ENCODE measurements at regions not wholly inside any gene's neighbourhood (a gene's known extent, or its start where the extent isn't known, plus 50 kb on each side); places are given as distances from the start of the nearest gene placed in this dataset.
"Not testable (repeated sequence)": the region's sequence is repeated elsewhere in the genome, so short reads cannot be mapped to it uniquely, and the experiment has no call there.

DNA sequence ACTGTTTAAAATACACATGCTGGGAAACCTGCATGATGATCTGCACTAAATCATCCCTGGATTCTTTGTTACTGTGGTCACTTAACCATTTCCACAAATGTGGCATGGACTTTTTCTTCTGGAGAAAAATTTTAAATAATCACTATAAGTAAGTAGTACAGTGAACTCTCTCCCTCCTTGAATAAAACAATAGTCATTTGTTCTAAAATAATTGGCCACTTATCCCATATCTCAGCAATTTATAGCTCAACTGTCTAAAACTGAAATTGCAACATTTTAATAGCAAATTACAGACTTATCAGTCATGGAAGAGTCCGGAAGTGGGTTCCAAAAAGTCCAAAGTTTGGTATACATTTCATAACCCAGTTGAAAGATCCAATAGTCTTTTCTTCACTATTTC is 90.9 kb downstream of the MTERF1 start:
- Mint-ChIP-seq H3K4me1 (no peaks in the 10 kb centered on the region), H3K36me3 (peaks cover 0 to 11% (median 3%) of the 10 kb centered on the region in 3 donors), H3K27ac (no peak overlapping the region), H3K9me3 (peaks cover 0 to 16% (median 3%) of the 10 kb centered on the region in 9 donors), H3K27me3 (no peaks in the 10 kb centered on the region), H3K4me3 (no peak overlapping the region)
- POLR2A ChIA-PET: no interaction called here
- ATAC-seq (no peak), DNase-seq (no peak)

DNA sequence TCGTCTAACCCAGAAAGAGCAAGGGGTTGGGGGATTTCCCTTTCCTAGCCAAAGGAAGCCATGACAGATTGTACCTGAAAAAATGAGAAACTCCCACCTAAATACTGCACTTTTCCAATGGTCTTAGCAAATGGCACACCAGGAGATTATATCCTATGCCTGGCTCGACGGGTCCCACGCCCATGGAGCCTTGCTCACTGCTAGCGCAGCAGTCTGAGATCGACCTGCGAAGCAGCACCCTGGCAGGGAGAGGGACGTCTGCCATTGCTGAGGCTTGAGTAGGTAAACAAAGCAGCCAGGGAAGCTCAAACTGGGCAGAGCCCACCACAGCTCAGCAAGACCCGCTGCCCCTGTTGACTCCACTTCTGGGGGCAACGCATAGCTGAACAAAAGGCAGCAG is 89.9 kb downstream of the MTERF1 start:
- Mint-ChIP-seq H3K9me3 (peaks cover 0 to 16% (median 5%) of the 10 kb centered on the region in 9 donors), H3K36me3 (peaks cover 0 to 11% (median 3%) of the 10 kb centered on the region in 3 donors)
- DNase-seq, H3K27me3 Mint-ChIP-seq, POLR2A ChIA-PET, H3K4me1 Mint-ChIP-seq, H3K4me3 Mint-ChIP-seq, H3K27ac Mint-ChIP-seq, ATAC-seq: not testable (repeated sequence)

DNA sequence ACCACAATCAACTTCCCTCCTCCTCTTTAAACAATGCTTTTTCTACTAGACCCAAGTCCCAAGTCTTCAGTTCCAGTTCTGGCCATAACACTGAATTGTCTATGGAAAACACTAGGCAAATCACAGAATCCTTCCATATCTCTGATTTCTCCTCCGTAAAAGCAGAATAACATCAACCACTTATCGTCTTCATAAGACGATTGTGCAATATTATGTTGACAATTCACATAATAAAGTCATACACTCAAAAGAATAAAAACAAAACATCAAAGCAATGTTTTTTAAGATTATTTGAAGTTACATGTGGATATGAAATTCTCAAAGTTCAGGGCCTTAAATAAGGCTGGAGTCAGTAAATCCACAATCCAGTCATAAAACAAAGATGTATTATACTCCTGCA is 84.4 kb downstream of the MTERF1 start:
- DNase-seq: no peak
- H3K4me1 Mint-ChIP-seq: no peaks in the 10 kb centered on the region
- no peaks in the 10 kb centered on the region for H3K27me3 Mint-ChIP-seq
- H3K4me3 Mint-ChIP-seq: no peak overlapping the region
- H3K9me3 Mint-ChIP-seq: peaks cover 0 to 20% (median 5%) of the 10 kb centered on the region in 9 donors
- ATAC-seq: no peak
- H3K36me3 Mint-ChIP-seq: peaks cover 0 to 11% (median 3%) of the 10 kb centered on the region in 3 donors
- H3K27ac Mint-ChIP-seq: no peak overlapping the region
- POLR2A ChIA-PET: no interaction called here

DNA sequence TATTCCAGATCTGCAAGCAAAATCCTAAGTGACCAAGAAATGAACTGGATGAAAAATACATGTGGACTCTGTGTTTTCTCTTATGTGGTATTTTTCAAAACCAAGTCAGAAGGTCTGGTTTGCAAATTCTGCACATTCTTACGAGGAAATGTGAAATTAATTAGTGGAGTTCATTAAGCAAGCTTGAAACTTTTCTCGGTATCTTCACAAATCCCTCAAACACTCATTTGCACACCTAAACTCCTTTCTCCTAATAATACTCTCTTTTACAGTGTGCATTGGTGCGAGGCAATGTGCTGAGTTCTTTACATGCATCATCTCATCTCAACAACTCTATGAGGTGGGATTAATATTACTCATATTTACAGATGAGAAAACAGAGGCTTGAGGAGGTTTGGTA is 82.1 kb downstream of the MTERF1 start:
- peaks cover 0 to 13% (median 3%) of the 10 kb centered on the region in 9 donors for H3K9me3 Mint-ChIP-seq
- no peak overlapping the region for H3K27ac Mint-ChIP-seq
- H3K4me1 Mint-ChIP-seq: no peaks in the 10 kb centered on the region
- H3K27me3 Mint-ChIP-seq: no peaks in the 10 kb centered on the region
- ATAC-seq: no peak
- H3K36me3 Mint-ChIP-seq: peaks cover 0 to 3% (median 0%) of the 10 kb centered on the region in 3 donors
- H3K4me3 Mint-ChIP-seq: no peak overlapping the region
- DNase-seq: no peak
- POLR2A ChIA-PET: no interaction called here

DNA sequence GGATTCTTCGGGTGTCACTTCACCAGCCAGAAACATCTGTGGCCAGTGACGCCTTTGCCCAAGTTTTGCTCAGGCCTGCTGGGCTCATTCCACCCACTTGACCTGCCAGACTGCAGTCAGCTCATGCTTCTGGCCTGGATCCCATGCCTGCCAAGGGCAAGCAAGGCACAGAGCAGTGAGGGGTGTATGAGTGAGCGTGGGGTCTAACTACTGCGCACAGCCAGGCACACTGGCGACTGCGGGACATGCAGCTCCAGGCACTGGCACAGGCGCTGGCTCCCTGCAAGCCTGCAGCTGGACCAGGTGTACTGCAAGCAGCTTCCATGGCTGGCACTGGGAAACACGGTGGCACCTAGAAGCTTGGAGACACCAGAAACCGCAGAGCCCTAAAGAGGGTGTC is 80.1 kb downstream of the MTERF1 start:
- Mint-ChIP-seq H3K27ac (no peak overlapping the region), H3K9me3 (peaks cover 0 to 5% (median 0%) of the 10 kb centered on the region in 9 donors), H3K4me1 (peaks cover 0 to 2% (median 0%) of the 10 kb centered on the region in 4 donors), H3K36me3 (peaks cover 0 to 3% (median 0%) of the 10 kb centered on the region in 3 donors), H3K27me3 (no peaks in the 10 kb centered on the region), H3K4me3 (no peak overlapping the region)
- ATAC-seq: no peak
- POLR2A ChIA-PET: no interaction called here
- no peak for DNase-seq

DNA sequence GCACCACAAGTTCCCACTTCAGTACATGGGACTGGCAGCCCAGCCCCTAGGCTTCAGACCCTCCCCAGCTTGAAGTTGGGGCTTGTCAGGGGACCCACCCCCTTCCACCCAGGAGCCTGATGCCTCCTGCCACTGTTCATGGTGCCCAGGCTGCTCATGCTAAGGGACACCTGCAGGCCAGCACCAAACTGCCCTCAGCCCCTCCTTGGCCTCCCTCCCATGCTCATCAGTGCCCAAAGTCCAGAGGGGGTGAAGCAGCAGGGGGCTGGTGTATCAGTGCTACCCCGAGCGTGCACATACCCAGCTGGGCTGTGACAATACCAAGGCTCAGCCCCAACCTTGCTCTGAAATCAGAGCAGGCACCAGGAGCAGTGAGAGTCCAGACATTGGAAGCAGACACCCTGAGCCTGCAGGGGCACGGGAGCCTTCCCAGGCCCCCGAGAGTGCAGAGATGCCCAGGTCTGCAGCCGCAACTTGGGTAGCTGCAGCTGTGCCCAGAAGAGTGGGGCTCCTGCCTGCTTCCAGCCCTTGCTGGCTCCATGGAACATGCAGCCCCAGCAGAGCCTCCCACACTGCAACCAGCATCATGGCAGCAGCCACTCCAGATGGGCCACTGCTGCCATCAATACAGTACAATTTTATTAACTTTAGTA is 79.0 kb downstream of the MTERF1 start:
- peaks cover 0 to 2% (median 0%) of the 10 kb centered on the region in 9 donors for H3K9me3 Mint-ChIP-seq
- POLR2A ChIA-PET: no interaction called here
- no peak overlapping the region for H3K27ac Mint-ChIP-seq
- DNase-seq (no peak), ATAC-seq (no peak)
- no peaks in the 10 kb centered on the region for H3K27me3 Mint-ChIP-seq
- H3K4me3 Mint-ChIP-seq: no peak overlapping the region
- H3K36me3 Mint-ChIP-seq: peaks cover 0 to 3% (median 0%) of the 10 kb centered on the region in 3 donors
- peaks cover 0 to 2% (median 0%) of the 10 kb centered on the region in 4 donors for H3K4me1 Mint-ChIP-seq

DNA sequence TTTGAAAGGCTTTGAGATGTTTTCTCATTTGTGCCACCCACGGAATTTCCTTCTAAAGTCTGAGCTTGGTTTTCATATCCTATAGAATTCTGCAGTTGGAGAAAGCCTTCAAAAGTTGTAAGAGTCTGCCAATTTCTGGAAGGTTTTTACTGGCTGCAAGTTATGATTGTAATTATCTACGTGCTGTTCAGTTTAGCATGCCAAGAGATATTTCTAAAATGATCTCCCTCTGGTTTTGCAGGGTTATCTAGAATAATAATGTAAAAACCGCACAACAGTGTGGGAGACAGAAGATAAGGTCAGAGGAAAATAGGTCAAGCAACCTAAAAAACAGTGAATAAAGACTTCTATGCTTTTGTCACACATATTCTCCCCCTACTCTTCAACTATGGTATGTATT is 69.3 kb downstream of the MTERF1 start:
- Mint-ChIP-seq H3K36me3 (peaks cover 5 to 24% (median 11%) of the 10 kb centered on the region in 3 donors), H3K4me3 (no peak overlapping the region), H3K9me3 (peaks cover 1 to 14% (median 6%) of the 10 kb centered on the region in 9 donors), H3K27ac (no peak overlapping the region), H3K27me3 (no peaks in the 10 kb centered on the region), H3K4me1 (no peaks in the 10 kb centered on the region)
- DNase-seq (no peak), ATAC-seq (no peak)
- POLR2A ChIA-PET: no interaction called here

DNA sequence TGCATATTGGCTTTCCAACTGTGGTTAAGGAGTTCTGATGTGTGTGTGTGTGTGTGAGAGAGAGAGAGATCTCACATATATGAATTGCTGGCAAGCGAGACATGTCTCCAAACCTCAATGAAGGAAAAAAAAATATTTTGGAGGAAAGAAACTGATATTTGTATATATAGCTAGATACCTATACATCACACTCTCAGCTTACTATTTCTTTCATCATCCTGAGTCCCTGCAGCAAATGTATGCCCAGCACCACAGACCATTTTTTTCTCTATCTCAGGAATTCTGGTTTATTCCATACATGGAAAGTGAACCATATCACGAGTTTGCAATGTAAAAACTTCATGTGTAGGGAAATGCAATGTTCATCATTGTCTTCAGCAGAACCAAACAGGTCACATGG is 68.9 kb downstream of the MTERF1 start:
- no peaks in the 10 kb centered on the region for H3K4me1 Mint-ChIP-seq

DNA sequence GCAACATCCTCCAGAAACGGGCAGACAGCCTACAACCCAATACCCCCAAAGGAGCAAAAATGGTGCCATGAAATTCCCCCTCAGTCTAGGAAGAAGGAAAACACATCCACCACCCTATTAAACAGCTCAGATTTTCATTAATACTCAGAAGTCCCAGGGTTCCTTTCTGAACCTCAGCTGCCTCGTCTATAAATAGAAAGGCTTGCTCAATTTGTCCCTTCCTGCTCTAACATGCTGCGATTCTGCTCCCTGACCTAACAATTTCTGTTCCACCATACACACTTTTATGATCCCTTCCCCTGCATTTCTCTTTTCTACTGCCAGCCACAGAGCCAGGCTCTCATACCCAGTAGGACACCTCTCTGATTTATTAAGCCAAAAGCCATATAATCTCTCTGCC is 68.1 kb downstream of the MTERF1 start:
- DNase-seq (no peak), ATAC-seq (no peak)
- peaks cover 11 to 30% (median 16%) of the 10 kb centered on the region in 3 donors for H3K36me3 Mint-ChIP-seq
- POLR2A ChIA-PET: no interaction called here
- peaks cover 8 to 19% (median 14%) of the 10 kb centered on the region in 9 donors for H3K9me3 Mint-ChIP-seq
- no peaks in the 10 kb centered on the region for H3K27me3 Mint-ChIP-seq
- H3K4me1 Mint-ChIP-seq: no peaks in the 10 kb centered on the region
- H3K4me3 Mint-ChIP-seq: no peak overlapping the region
- no peak overlapping the region for H3K27ac Mint-ChIP-seq

More for the DNA sequence above, 68.9 kb downstream of the MTERF1 start:
- ATAC-seq (no peak), DNase-seq (no peak)
- POLR2A ChIA-PET: no interaction called here
- peaks cover 8 to 26% (median 11%) of the 10 kb centered on the region in 3 donors for H3K36me3 Mint-ChIP-seq
- H3K27ac Mint-ChIP-seq: no peak overlapping the region
- H3K4me3 Mint-ChIP-seq: no peak overlapping the region
- peaks cover 4 to 17% (median 8%) of the 10 kb centered on the region in 9 donors for H3K9me3 Mint-ChIP-seq
- no peaks in the 10 kb centered on the region for H3K27me3 Mint-ChIP-seq

DNA sequence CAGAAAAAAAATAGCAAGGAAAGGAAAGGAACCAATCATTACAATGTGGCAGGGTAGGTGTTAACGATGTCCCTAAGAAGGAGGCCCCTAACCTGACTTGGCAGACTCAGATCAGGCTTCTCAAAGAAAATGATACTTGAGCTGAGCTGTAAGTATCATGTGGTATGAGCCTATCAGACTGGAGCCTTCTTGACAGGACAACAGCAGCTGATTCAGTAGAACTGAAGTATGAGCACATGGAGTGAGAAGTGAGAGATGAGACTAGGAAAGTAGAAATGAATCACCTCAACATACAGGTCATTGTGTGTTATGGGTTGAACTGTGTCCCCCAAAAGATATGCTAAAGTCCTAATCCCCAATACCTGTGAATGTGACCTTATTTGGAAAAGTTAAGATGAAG is 66.3 kb downstream of the MTERF1 start:
- H3K4me1 Mint-ChIP-seq: no peaks in the 10 kb centered on the region
- peaks cover 11 to 25% (median 14%) of the 10 kb centered on the region in 3 donors for H3K36me3 Mint-ChIP-seq
- no peak overlapping the region for H3K27ac Mint-ChIP-seq
- peaks cover 11 to 28% (median 21%) of the 10 kb centered on the region in 9 donors for H3K9me3 Mint-ChIP-seq
- no peak for DNase-seq
- POLR2A ChIA-PET: no interaction called here
- no peak overlapping the region for H3K4me3 Mint-ChIP-seq
- no peaks in the 10 kb centered on the region for H3K27me3 Mint-ChIP-seq
- ATAC-seq: no peak
